Prostate gland (tissue), 2 donors: ENCODE measurements at regions not wholly inside any gene's neighbourhood (a gene's known extent, or its start where the extent isn't known, plus 50 kb on each side); places are given as distances from the start of the nearest gene placed in this dataset.

ENCODE experiments used
- CTCF ChIP-seq, 4 experiments: fragments of 200-600 bp in 2 of 4; fragments of 450-650 bp in 2 of 4; sonication (generic) in 2 of 4; IDR thresholded peaks; 1 replicate in 3 of 4; 2 replicates in 1 of 4; pipeline ENCODE4 v1.5.1; 2016 to 2019; ENCODE audit warnings: antibody characterized with exemption in 4 of 4, mild to moderate bottlenecking in 2 of 4, moderate library complexity in 2 of 4
- POLR2A ChIP-seq: fragments of 450-650 bp; IDR thresholded peaks from one replicate; pipeline ENCODE4 v1.6.1; 2016; ENCODE audit warnings: antibody characterized with exemption, mild to moderate bottlenecking
- POLR2AphosphoS5 ChIP-seq: sonication (generic); formaldehyde crosslinking; IDR thresholded peaks from one replicate; pipeline ENCODE4 v1.6.1; 2017; ENCODE audit warnings: antibody characterized with exemption

- no peak for TF ChIP-seq CTCF (IDR thresholded peaks at IDR 0.05)
- TF ChIP-seq POLR2AphosphoS5, result no peak
- no peak for TF ChIP-seq POLR2A
These were observed 560.9 kb downstream of the MED13L start for GRCh38 chr12:115716551-115716950.
